HG03135 (cell line): ENCODE measurements at regions not wholly inside any gene's neighbourhood (a gene's known extent, or its start where the extent isn't known, plus 50 kb on each side); places are given as distances from the start of the nearest gene placed in this dataset.
"Not testable (repeated sequence)": the region's sequence is repeated elsewhere in the genome, so short reads cannot be mapped to it uniquely, and the experiment has no call there.

Experiments used
- ATAC-seq: cut with Tn5 transposase; IDR thresholded peaks from one replicate; pipeline ENCODE4 v1.9.1; 2021; ENCODE audit warnings: mild to moderate bottlenecking, moderate library complexity; ENCODE audit not compliant: unreplicated experiment

GRCh38 chr6:115873901-115874300 lies 186.8 kb downstream of the FRK start:
- ATAC-seq, result no peak

- ATAC-seq, result no peak
These were observed 190.2 kb downstream of the FRK start for GRCh38 chr6:115870464-115870863.

- no peak for ATAC-seq
These were observed 194.8 kb downstream of the FRK start for GRCh38 chr6:115865914-115866313.

GRCh38 chr6:115863211-115863610 lies 197.5 kb downstream of the FRK start:
- no peak for ATAC-seq

GRCh38 chr6:115861658-115862057 lies 199.0 kb downstream of the FRK start:
- ATAC-seq, result not testable (repeated sequence)

- not testable (repeated sequence) for ATAC-seq
These were observed 201.1 kb downstream of the FRK start for GRCh38 chr6:115859577-115859976.

GRCh38 chr6:115854866-115855665 lies 205.6 kb downstream of the FRK start:
- ATAC-seq, result no peak

- ATAC-seq, result no peak
These were observed 213.0 kb downstream of the FRK start for GRCh38 chr6:115847671-115848070.

- ATAC-seq, result no peak
These were observed 216.7 kb downstream of the FRK start for GRCh38 chr6:115843945-115844344.

GRCh38 chr6:115842338-115842737 lies 218.4 kb downstream of the FRK start:
- no peak for ATAC-seq

GRCh38 chr6:115839583-115840181 lies 221.0 kb downstream of the FRK start:
- no peak for ATAC-seq

GRCh38 chr6:115838763-115839401 lies 221.8 kb downstream of the FRK start:
- peak; percentile 94 for ATAC-seq

GRCh38 chr6:115838216-115838615 lies 222.5 kb downstream of the FRK start:
- no peak for ATAC-seq

GRCh38 chr6:115836374-115836773 lies 224.3 kb downstream of the FRK start:
- ATAC-seq, result not testable (repeated sequence)

GRCh38 chr6:115835314-115835713 lies 225.4 kb downstream of the FRK start:
- no peak for ATAC-seq

GRCh38 chr6:115834542-115834941 lies 226.1 kb downstream of the FRK start:
- ATAC-seq, result not testable (repeated sequence)

- ATAC-seq, result no peak
These were observed 227.9 kb downstream of the FRK start for GRCh38 chr6:115832786-115833185.

GRCh38 chr6:115832186-115832585 lies 228.5 kb downstream of the FRK start:
- no peak for ATAC-seq

GRCh38 chr6:115830895-115831294 lies 229.8 kb downstream of the FRK start:
- no peak for ATAC-seq

- ATAC-seq, result no peak
These were observed 238.9 kb downstream of the FRK start for GRCh38 chr6:115821798-115822197.

GRCh38 chr6:115819506-115819905 lies 241.2 kb downstream of the FRK start:
- no peak for ATAC-seq

GRCh38 chr6:115817161-115817560 lies 243.5 kb downstream of the FRK start:
- ATAC-seq, result no peak
